ENCODE measurements at regions not wholly inside any gene's neighbourhood (a gene's known extent, or its start where the extent isn't known, plus 50 kb on each side); places are given as distances from the start of the nearest gene placed in this dataset.

GRCh38 chr12:93272997-93273396 is 104.7 kb upstream of the NUDT4 start:
- ATAC-seq (ENCODE audit: insufficient number of reproducible peaks, low FRiP score, low read depth) (no peak), DNase-seq (ENCODE audit: low spot score) (no peak)
- Histone ChIP-seq H3K27me3 (replicated peaks; ENCODE audit: insufficient read depth) (no peaks in the 10 kb centered on the region), H3K36me3 (no peaks in the 10 kb centered on the region), H3K27ac (no peak overlapping the region), H3K9me3 (no peaks in the 10 kb centered on the region), H3K4me3 (no peak overlapping the region), H3K4me1 (ENCODE audit: control insufficient read depth in 1 of 2, low read depth in 2 of 2) (peaks cover 0 to 5% of the 10 kb centered on the region in 2 donors)
- no peak for TF ChIP-seq CTCF (IDR thresholded peaks at IDR 0.05)

GRCh38 chr12:93273834-93274564 is 103.7 kb upstream of the NUDT4 start:
- H3K4me3 ChIP-seq, result no peak overlapping the region
- no peak for ATAC-seq (ENCODE audit: insufficient number of reproducible peaks, low FRiP score, low read depth)
- TF ChIP-seq CTCF (IDR thresholded peaks at IDR 0.05), result no peak

GRCh38 chr12:93274937-93275336 is 102.8 kb upstream of the NUDT4 start:
- Histone ChIP-seq H3K9me3 (no peaks in the 10 kb centered on the region), H3K36me3 (no peaks in the 10 kb centered on the region), H3K4me3 (no peak overlapping the region), H3K27me3 (replicated peaks; ENCODE audit: insufficient read depth) (no peaks in the 10 kb centered on the region), H3K27ac (no peak overlapping the region), H3K4me1 (ENCODE audit: control insufficient read depth in 1 of 2, low read depth in 2 of 2) (peaks cover 0 to 5% of the 10 kb centered on the region in 2 donors)
- DNase-seq (ENCODE audit: low spot score) (no peak), ATAC-seq (ENCODE audit: insufficient number of reproducible peaks, low FRiP score, low read depth) (no peak)
- no peak for TF ChIP-seq CTCF (IDR thresholded peaks at IDR 0.05)

More at GRCh38 chr12:93273834-93274564, 103.7 kb upstream of the NUDT4 start:
- Histone ChIP-seq H3K27ac (no peak overlapping the region), H3K36me3 (no peaks in the 10 kb centered on the region), H3K27me3 (replicated peaks; ENCODE audit: insufficient read depth) (no peaks in the 10 kb centered on the region), H3K9me3 (no peaks in the 10 kb centered on the region), H3K4me1 (ENCODE audit: control insufficient read depth in 1 of 2, low read depth in 2 of 2) (peaks cover 0 to 5% of the 10 kb centered on the region in 2 donors)
- DNase-seq (ENCODE audit: low spot score), result no peak

GRCh38 chr12:93275589-93275988 is 102.1 kb upstream of the NUDT4 start:
- no peaks in the 10 kb centered on the region for H3K27me3 ChIP-seq (replicated peaks; ENCODE audit: insufficient read depth)
- no peaks in the 10 kb centered on the region for H3K9me3 ChIP-seq
- DNase-seq (ENCODE audit: low spot score) (no peak), ATAC-seq (ENCODE audit: insufficient number of reproducible peaks, low FRiP score, low read depth) (no peak)
- H3K4me3 ChIP-seq, result no peak overlapping the region
- TF ChIP-seq CTCF (IDR thresholded peaks at IDR 0.05), result no peak
- no peaks in the 10 kb centered on the region for H3K36me3 ChIP-seq
- H3K4me1 ChIP-seq (ENCODE audit: control insufficient read depth in 1 of 2, low read depth in 2 of 2), result peaks cover 0 to 5% of the 10 kb centered on the region in 2 donors
- no peak overlapping the region for H3K27ac ChIP-seq

- TF ChIP-seq CTCF (IDR thresholded peaks at IDR 0.05), result no peak
- no peaks in the 10 kb centered on the region for H3K4me1 ChIP-seq (ENCODE audit: control insufficient read depth in 1 of 2, low read depth in 2 of 2)
- ATAC-seq (ENCODE audit: insufficient number of reproducible peaks, low FRiP score, low read depth) (no peak), DNase-seq (ENCODE audit: low spot score) (no peak)
- H3K27me3 ChIP-seq (replicated peaks; ENCODE audit: insufficient read depth), result no peaks in the 10 kb centered on the region
- no peaks in the 10 kb centered on the region for H3K36me3 ChIP-seq
- H3K27ac ChIP-seq, result no peak overlapping the region
- H3K9me3 ChIP-seq, result no peaks in the 10 kb centered on the region
- no peak overlapping the region for H3K4me3 ChIP-seq
Measured at GRCh38 chr12:93279565-93280412, 97.9 kb upstream of the NUDT4 start.
